ENCODE measurements at regions not wholly inside any gene's neighbourhood (a gene's known extent, or its start where the extent isn't known, plus 50 kb on each side); places are given as distances from the start of the nearest gene placed in this dataset.
A peak's percentile ranks its signal among the peaks of the same experiment; 100 is the strongest.

GRCh38 chr9:706606-707459 lies 134.7 kb upstream of the DMRT1 start (continued):
- TF ChIP-seq HDAC6 (IDR thresholded peaks at IDR 0.05; ENCODE audit: low read depth, low read length) (no peak), ERF (CRISPR knock-in tag; IDR thresholded peaks at IDR 0.05) (no peak), CHCHD3 (CRISPR knock-in tag; IDR thresholded peaks at IDR 0.05) (no peak), LCORL (IDR thresholded peaks at IDR 0.05) (no peak), LCORL (CRISPR knock-in tag; IDR thresholded peaks at IDR 0.05) (no peak; the same call in 1 of the 2 replicates), STAT5B (CRISPR knock-in tag; IDR thresholded peaks at IDR 0.05) (no peak), ASH2L (IDR thresholded peaks at IDR 0.05; ENCODE audit: insufficient read length, low read depth, low read length) (no peak), PRMT3 (CRISPR knock-in tag; IDR thresholded peaks at IDR 0.05; ENCODE audit: borderline replicate concordance, low read depth) (no peak), ZNF792 (CRISPR knock-in tag; IDR thresholded peaks at IDR 0.05) (no peak), CSRNP2 (CRISPR knock-in tag; conservative IDR thresholded peaks at IDR 0.05; ENCODE audit: low read depth) (no peak), ZSCAN9 (CRISPR knock-in tag; IDR thresholded peaks at IDR 0.05; ENCODE audit: borderline replicate concordance) (no peak), HHEX (CRISPR knock-in tag; IDR thresholded peaks at IDR 0.05) (no peak), ARID5B (CRISPR knock-in tag; IDR thresholded peaks at IDR 0.05) (no peak), MEIS1 (CRISPR knock-in tag; IDR thresholded peaks at IDR 0.05; ENCODE audit: borderline replicate concordance) (no peak), ZNF331 (CRISPR knock-in tag; IDR thresholded peaks at IDR 0.05) (no peak), ZZZ3 (CRISPR knock-in tag; IDR thresholded peaks at IDR 0.05; ENCODE audit: borderline replicate concordance) (no peak), NR3C1 (CRISPR knock-in tag; IDR thresholded peaks at IDR 0.05) (no peak), POGZ (CRISPR knock-in tag; IDR thresholded peaks at IDR 0.05) (no peak), EED (CRISPR knock-in tag; IDR thresholded peaks at IDR 0.05) (no peak), GFI1 (CRISPR knock-in tag; IDR thresholded peaks at IDR 0.05; ENCODE audit: borderline replicate concordance) (no peak), ZNF589 (CRISPR knock-in tag; conservative IDR thresholded peaks at IDR 0.05) (no peak), ZNF543 (CRISPR knock-in tag; IDR thresholded peaks at IDR 0.05) (no peak), RXRB (CRISPR knock-in tag; IDR thresholded peaks at IDR 0.05; ENCODE audit: borderline replicate concordance) (peak; percentile 42; the same call in 1 of the 2 replicates), ZNF414 (CRISPR knock-in tag; IDR thresholded peaks at IDR 0.05) (no peak), SNAPC5 (CRISPR knock-in tag; IDR thresholded peaks at IDR 0.05; ENCODE audit: borderline replicate concordance) (no peak), ZKSCAN5 (CRISPR knock-in tag; IDR thresholded peaks at IDR 0.05) (no peak)

All from HepG2 (cell line).